A549 (cell line): ENCODE measurements at regions not wholly inside any gene's neighbourhood (a gene's known extent, or its start where the extent isn't known, plus 50 kb on each side); places are given as distances from the start of the nearest gene placed in this dataset.
"Not testable (repeated sequence)": the region's sequence is repeated elsewhere in the genome, so short reads cannot be mapped to it uniquely, and the experiment has no call there.

Experiments
- ATAC-seq, 2 experiments: fragments of 200-7000 bp in 1 of 2; fragments of >200 bp in 1 of 2; cut with Nextera tagmentation in 1 of 2; cut with Tn5 transposase in 1 of 2; 3 replicates each; pipeline versions ENCODE4 v1.8.0 to v1.9.1; 2018 to 2020; ENCODE audit warnings: mild to moderate bottlenecking in 1 of 2, moderate library complexity in 1 of 2
- CTCF ChIA-PET: fragments of 300-600 bp; sonication (Branson Sonifier 250); formaldehyde crosslinking; extraction: SDS; loops from one replicate; lab custom pipeline; 2021; ENCODE audit warnings: antibody characterized with exemption, inconsistent platforms; lab: Yijun Ruan, JAX
- POLR2A ChIA-PET: fragments of 350-600 bp; formaldehyde crosslinking; extraction: SDS; loops from one replicate; lab custom pipeline; 2021; ENCODE audit warnings: antibody characterized with exemption, inconsistent platforms; lab: Yijun Ruan, JAX
- DNase-seq, 2 experiments: peaks; one replicate each; pipeline versions ENCODE4 v3.0.0 to v3.0.0-alpha.2; 2011 to 2016; ENCODE audit warnings: low read depth in 1 of 2, low spot score in 1 of 2
- FAIRE-seq: peaks from 2 replicates; lab custom pipeline; 2011; peaks lifted over from hg19 to GRCh38; lab: Jason Lieb, UNC
- H3K27ac ChIP-seq, 2 experiments: fragments of >200 bp; sonication (Bioruptor Twin); formaldehyde crosslinking; 3 replicates each; pipeline ENCODE4 v1.5.1; 2016 to 2017
- H3K4me1 ChIP-seq: fragments of >200 bp; sonication (Bioruptor Twin); formaldehyde crosslinking; 3 replicates; pipeline ENCODE4 v1.6.1; 2016
- H3K4me2 ChIP-seq: fragments of >200 bp; sonication (Bioruptor Twin); formaldehyde crosslinking; 3 replicates; pipeline ENCODE4 v1.6.1; 2016
- H3K4me3 ChIP-seq: fragments of >200 bp; sonication (Bioruptor Twin); formaldehyde crosslinking; 3 replicates; pipeline ENCODE4 v1.5.1; 2016
- H3K9me3 ChIP-seq: fragments of >200 bp; sonication (Bioruptor Twin); formaldehyde crosslinking; 3 replicates; pipeline ENCODE4 v1.6.1; 2016
- BCL3 ChIP-seq: fragments of >200 bp; sonication (Bioruptor Twin); formaldehyde crosslinking; IDR thresholded peaks from 3 replicates; pipeline ENCODE4 v1.6.1; 2016
- CHD2 ChIP-seq: fragments of 150-350 bp; IDR thresholded peaks from 2 replicates; pipeline ENCODE4 v1.6.1; 2014; ENCODE audit warnings: low read length; ENCODE audit not compliant: partially characterized antibody
- HEYL ChIP-seq: fragments of 250-450 bp; sonication (Bioruptor Pico); IDR thresholded peaks from 2 replicates; pipeline ENCODE4 v1.8.0; 2021; ENCODE audit warnings: mild to moderate bottlenecking, moderate library complexity
- HOXA7 ChIP-seq: fragments of 250-450 bp; sonication (Bioruptor Pico); IDR thresholded peaks from 2 replicates; pipeline ENCODE4 v1.5.0; 2020; ENCODE audit warnings: mild to moderate bottlenecking, moderate library complexity
- KDM5A ChIP-seq: fragments of 200-600 bp; sonication (generic); IDR thresholded peaks from 2 replicates; pipeline ENCODE4 v1.6.1; 2016; ENCODE audit warnings: antibody characterized with exemption, mild to moderate bottlenecking
- MAFK ChIP-seq: fragments of 450-650 bp; IDR thresholded peaks from 2 replicates; pipeline ENCODE4 v1.6.1; 2014; ENCODE audit not compliant: partially characterized antibody
- MYC ChIP-seq: IDR thresholded peaks from 2 replicates; pipeline ENCODE4 v1.6.1; 2012; ENCODE audit warnings: mild to moderate bottlenecking, inconsistent platforms, low read length, improper control_type of control experiment, borderline replicate concordance
- WGBS: methylation state at CpG from one replicate; pipeline ENCODE4 v1.1.6; 2017; ENCODE audit errors: missing lambda C conversion rate; 5-methylcytosine and 5-hydroxymethylcytosine counted together
- TF ChIP-seq, protein P1 (sequence below): fragments of 200-600 bp; sonication (generic); IDR thresholded peaks from 2 replicates; pipeline ENCODE4 v1.6.1; 2016; ENCODE audit warnings: antibody characterized with exemption, mild to moderate bottlenecking, moderate library complexity

GRCh38 chr4:114043116-114043515, 63.7 kb upstream of the ARSJ start:
- no peak overlapping the region for H3K27ac ChIP-seq
- no peaks in the 10 kb centered on the region for H3K9me3 ChIP-seq
- POLR2A ChIA-PET, result no interaction called here
- no peak for FAIRE-seq
- peak in 1 of 2 experiments; percentile 3 for DNase-seq
- H3K4me1 ChIP-seq, result peaks cover 20% of the 10 kb centered on the region
- TF ChIP-seq HOXA7 (CRISPR knock-in tag) (no peak), KDM5A (no peak), CHD2 (no peak), MYC (no peak)
- CTCF ChIA-PET, result no interaction called here
- H3K4me3 ChIP-seq, result no peak overlapping the region
- ATAC-seq, result no peak
- H3K4me2 ChIP-seq, result no peak overlapping the region

DNA sequence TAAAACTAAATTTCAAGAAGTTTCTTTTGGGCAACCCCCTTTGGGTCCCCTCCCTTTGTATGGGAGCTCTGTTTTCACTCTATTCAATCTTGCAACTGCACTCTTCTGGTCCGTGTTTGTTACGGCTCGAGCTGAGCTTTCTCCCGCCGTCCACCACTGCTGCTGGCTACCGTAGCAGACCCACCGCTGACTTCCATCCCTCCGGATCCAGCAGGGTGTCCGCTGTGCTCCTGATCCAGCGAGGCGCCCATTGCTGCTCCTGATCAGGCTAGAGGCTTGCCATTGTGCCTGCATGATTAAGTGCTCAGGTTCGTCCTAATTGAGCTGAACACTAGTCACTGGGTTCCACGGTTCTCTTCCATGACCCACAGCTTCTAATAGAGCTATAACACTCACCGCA, 64.9 kb upstream of the ARSJ start:
- CTCF ChIA-PET, result interaction anchor here (1.3 kb wide), 1 partner anchor 10 kb away, joined by 3 read pairs; no protein-coding TSS in a partner anchor
- H3K4me1 ChIP-seq, H3K27ac ChIP-seq, H3K4me2 ChIP-seq, ATAC-seq, H3K4me3 ChIP-seq, POLR2A ChIA-PET, DNase-seq, FAIRE-seq, H3K9me3 ChIP-seq: not testable (repeated sequence)
- 95% methylated on average over 13 of the region's 14 CpGs for WGBS

- no peak for FAIRE-seq
- no peak overlapping the region for H3K27ac ChIP-seq
- no peaks in the 10 kb centered on the region for H3K4me1 ChIP-seq
- H3K4me3 ChIP-seq, result no peak overlapping the region
- WGBS, result 83% methylated on average over 3 of the region's 3 CpGs
- no peak overlapping the region for H3K4me2 ChIP-seq
- ChIA-PET POLR2A (no interaction called here), CTCF (no interaction called here)
- ATAC-seq, result no peak
- H3K9me3 ChIP-seq, result no peaks in the 10 kb centered on the region
- TF ChIP-seq MAFK, result no peak
- TF ChIP-seq, protein P1, sequence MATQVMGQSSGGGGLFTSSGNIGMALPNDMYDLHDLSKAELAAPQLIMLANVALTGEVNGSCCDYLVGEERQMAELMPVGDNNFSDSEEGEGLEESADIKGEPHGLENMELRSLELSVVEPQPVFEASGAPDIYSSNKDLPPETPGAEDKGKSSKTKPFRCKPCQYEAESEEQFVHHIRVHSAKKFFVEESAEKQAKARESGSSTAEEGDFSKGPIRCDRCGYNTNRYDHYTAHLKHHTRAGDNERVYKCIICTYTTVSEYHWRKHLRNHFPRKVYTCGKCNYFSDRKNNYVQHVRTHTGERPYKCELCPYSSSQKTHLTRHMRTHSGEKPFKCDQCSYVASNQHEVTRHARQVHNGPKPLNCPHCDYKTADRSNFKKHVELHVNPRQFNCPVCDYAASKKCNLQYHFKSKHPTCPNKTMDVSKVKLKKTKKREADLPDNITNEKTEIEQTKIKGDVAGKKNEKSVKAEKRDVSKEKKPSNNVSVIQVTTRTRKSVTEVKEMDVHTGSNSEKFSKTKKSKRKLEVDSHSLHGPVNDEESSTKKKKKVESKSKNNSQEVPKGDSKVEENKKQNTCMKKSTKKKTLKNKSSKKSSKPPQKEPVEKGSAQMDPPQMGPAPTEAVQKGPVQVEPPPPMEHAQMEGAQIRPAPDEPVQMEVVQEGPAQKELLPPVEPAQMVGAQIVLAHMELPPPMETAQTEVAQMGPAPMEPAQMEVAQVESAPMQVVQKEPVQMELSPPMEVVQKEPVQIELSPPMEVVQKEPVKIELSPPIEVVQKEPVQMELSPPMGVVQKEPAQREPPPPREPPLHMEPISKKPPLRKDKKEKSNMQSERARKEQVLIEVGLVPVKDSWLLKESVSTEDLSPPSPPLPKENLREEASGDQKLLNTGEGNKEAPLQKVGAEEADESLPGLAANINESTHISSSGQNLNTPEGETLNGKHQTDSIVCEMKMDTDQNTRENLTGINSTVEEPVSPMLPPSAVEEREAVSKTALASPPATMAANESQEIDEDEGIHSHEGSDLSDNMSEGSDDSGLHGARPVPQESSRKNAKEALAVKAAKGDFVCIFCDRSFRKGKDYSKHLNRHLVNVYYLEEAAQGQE, result no peak
- TF ChIP-seq, all 56 proteins: peak for 0
- DNase-seq, result no peak
Observed at GRCh38 chr4:114046331-114046730, 66.9 kb upstream of the ARSJ start.

DNA sequence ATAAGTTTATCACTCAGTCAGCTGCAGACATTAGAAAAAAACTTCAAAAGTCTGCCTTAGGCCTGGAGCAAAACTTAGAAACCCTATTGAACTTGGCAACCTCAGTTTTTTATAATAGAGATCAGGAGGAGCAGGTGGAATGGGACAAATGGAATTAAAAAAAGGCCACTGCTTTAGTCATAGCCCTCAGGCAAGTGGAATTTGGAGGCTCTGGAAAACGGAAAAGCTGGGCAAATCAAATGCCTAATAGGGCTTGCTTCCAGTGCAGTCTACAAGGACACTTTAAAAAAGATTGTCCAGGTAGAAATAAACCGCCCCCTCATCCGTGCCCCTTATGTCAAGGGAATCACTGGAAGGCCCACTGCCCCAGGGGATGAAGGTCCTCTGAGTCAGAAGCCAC, 68.7 kb upstream of the ARSJ start:
- H3K27ac ChIP-seq, H3K4me1 ChIP-seq, H3K4me3 ChIP-seq, FAIRE-seq, POLR2A ChIA-PET, ATAC-seq, H3K4me2 ChIP-seq, DNase-seq, CTCF ChIA-PET, H3K9me3 ChIP-seq: not testable (repeated sequence)
- 81% methylated on average over 3 of the region's 3 CpGs for WGBS

GRCh38 chr4:114052227-114052626, 72.8 kb upstream of the ARSJ start:
- DNase-seq (no peak), ATAC-seq (no peak), FAIRE-seq (no peak)
- Histone ChIP-seq H3K4me3 (no peak overlapping the region), H3K9me3 (no peaks in the 10 kb centered on the region), H3K4me2 (no peak overlapping the region), H3K27ac (no peak overlapping the region), H3K4me1 (no peaks in the 10 kb centered on the region)
- TF ChIP-seq, protein P1, result no peak
- TF ChIP-seq BCL3, result no peak
- TF ChIP-seq HEYL (CRISPR knock-in tag), result no peak
- ChIA-PET CTCF (no interaction called here), POLR2A (no interaction called here)
- 95% methylated on average over 4 of the region's 4 CpGs for WGBS
